ENCODE measurements at regions not wholly inside any gene's neighbourhood (a gene's known extent, or its start where the extent isn't known, plus 50 kb on each side); places are given as distances from the start of the nearest gene placed in this dataset.

DNA sequence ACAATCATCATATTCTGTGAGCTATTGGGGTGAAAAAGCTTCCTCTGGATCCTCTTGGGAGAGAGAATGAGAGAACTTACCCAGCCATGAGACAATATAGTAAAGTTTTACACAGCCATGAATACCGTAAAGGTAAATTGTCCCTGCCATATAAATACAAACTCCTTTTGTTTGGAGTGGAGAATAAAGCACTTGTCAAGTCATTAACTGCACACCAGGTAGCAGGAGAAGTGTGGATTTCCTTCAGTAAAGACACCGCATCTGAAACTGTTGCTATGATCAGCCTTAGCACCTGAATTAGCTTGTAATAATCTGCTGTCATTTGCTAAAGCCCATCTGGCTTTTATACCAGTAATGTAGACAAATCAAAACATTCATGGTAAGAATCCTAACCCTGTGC lies 336.6 kb upstream of the SLCO3A1 start:
- TF ChIP-seq CTCF (optimal IDR thresholded peaks at IDR 0.05 in 1 of 3, IDR thresholded peaks at IDR 0.05 in 1 of 3, conservative IDR thresholded peaks at IDR 0.05 in 1 of 3; ENCODE audit: extremely low read depth in 1 of 3, insufficient read depth in 2 of 3, low read length in 3 of 3) (no peak), EZH2 (IDR thresholded peaks at IDR 0.05; ENCODE audit: low read length) (no peak)

Data from keratinocyte (primary cell).